Skeletal muscle tissue (tissue), 3 donors: ENCODE measurements at regions not wholly inside any gene's neighbourhood (a gene's known extent, or its start where the extent isn't known, plus 50 kb on each side); places are given as distances from the start of the nearest gene placed in this dataset.

Source experiments
- H3K27ac ChIP-seq: one replicate; pipeline ENCODE4 v1.7.0; 2013; ENCODE audit warnings: mild to moderate bottlenecking, low read depth, low read length, inconsistent platforms
- H3K27me3 ChIP-seq, 3 donors: one replicate each; pipeline ENCODE4 v1.7.0; 2013; ENCODE audit warnings: low read length in 3 of 3; ENCODE audit not compliant: control insufficient read depth in 3 of 3, insufficient read depth in 3 of 3
- H3K36me3 ChIP-seq, 3 donors: one replicate each; pipeline ENCODE4 v1.7.0; 2013; ENCODE audit warnings: low read length in 3 of 3; ENCODE audit not compliant: control insufficient read depth in 3 of 3, insufficient read depth in 3 of 3
- H3K4me1 ChIP-seq, 3 donors: one replicate each; pipeline ENCODE4 v1.7.0; 2013; ENCODE audit warnings: low read length in 3 of 3, mild to moderate bottlenecking in 3 of 3; ENCODE audit not compliant: control insufficient read depth in 3 of 3, insufficient read depth in 3 of 3
- H3K4me3 ChIP-seq, 3 donors: one replicate each; pipeline ENCODE4 v1.7.0; 2013; ENCODE audit warnings: low read length in 3 of 3
- H3K9ac ChIP-seq, 3 donors: one replicate each; pipeline ENCODE4 v1.7.0; 2013; ENCODE audit warnings: low read length in 3 of 3, mild to moderate bottlenecking in 3 of 3, moderate library complexity in 2 of 3, low read depth in 1 of 3
- H3K9me3 ChIP-seq, 3 donors: one replicate each; pipeline ENCODE4 v1.7.0; 2013; ENCODE audit warnings: low read length in 3 of 3; ENCODE audit not compliant: control insufficient read depth in 3 of 3
- donor health status: Osteomylitis.

GRCh38 chr1:30627994-30628393 is 95.4 kb downstream of the MATN1 start:
- Histone ChIP-seq H3K27me3 (peaks cover 8 to 15% (median 9%) of the 10 kb centered on the region in 3 donors), H3K9ac (no peak overlapping the region), H3K27ac (no peak overlapping the region), H3K9me3 (peaks cover 0 to 3% (median 3%) of the 10 kb centered on the region in 3 donors), H3K4me3 (no peak overlapping the region), H3K4me1 (no peaks in the 10 kb centered on the region), H3K36me3 (no peaks in the 10 kb centered on the region)

GRCh38 chr1:30627206-30627605 is 96.2 kb downstream of the MATN1 start:
- Histone ChIP-seq H3K4me3 (no peak overlapping the region), H3K9ac (no peak overlapping the region), H3K27ac (no peak overlapping the region), H3K27me3 (peaks cover 8 to 15% (median 9%) of the 10 kb centered on the region in 3 donors), H3K4me1 (no peaks in the 10 kb centered on the region), H3K36me3 (no peaks in the 10 kb centered on the region), H3K9me3 (peaks cover 0 to 4% (median 3%) of the 10 kb centered on the region in 3 donors)

- Histone ChIP-seq H3K27ac (no peak overlapping the region), H3K4me3 (no peak overlapping the region)
Observed at GRCh38 chr1:30623431-30623830, 100.0 kb downstream of the MATN1 start.

GRCh38 chr1:30619619-30620018 is 103.8 kb downstream of the MATN1 start:
- Histone ChIP-seq H3K4me3 (no peak overlapping the region), H3K9ac (no peak overlapping the region), H3K27me3 (peaks cover 0 to 18% (median 8%) of the 10 kb centered on the region in 3 donors), H3K27ac (no peak overlapping the region), H3K9me3 (peaks cover 0 to 4% (median 3%) of the 10 kb centered on the region in 3 donors), H3K4me1 (no peaks in the 10 kb centered on the region), H3K36me3 (no peaks in the 10 kb centered on the region)

More at GRCh38 chr1:30623431-30623830, 100.0 kb downstream of the MATN1 start:
- Histone ChIP-seq H3K27me3 (peaks cover 4 to 24% (median 12%) of the 10 kb centered on the region in 3 donors), H3K9ac (no peak overlapping the region), H3K9me3 (peaks cover 0 to 4% (median 3%) of the 10 kb centered on the region in 3 donors), H3K36me3 (no peaks in the 10 kb centered on the region), H3K4me1 (no peaks in the 10 kb centered on the region)

- no peak overlapping the region for H3K27ac ChIP-seq
- H3K9ac ChIP-seq = no peak overlapping the region
- no peak overlapping the region for H3K4me3 ChIP-seq
- H3K9me3 ChIP-seq = peaks cover 0 to 4% (median 3%) of the 10 kb centered on the region in 3 donors
- no peaks in the 10 kb centered on the region for H3K36me3 ChIP-seq
- peaks cover 0 to 18% (median 8%) of the 10 kb centered on the region in 3 donors for H3K27me3 ChIP-seq
- H3K4me1 ChIP-seq = no peaks in the 10 kb centered on the region
Observed at GRCh38 chr1:30618335-30618747, 105.0 kb downstream of the MATN1 start.

GRCh38 chr1:30616759-30617158 is 106.6 kb downstream of the MATN1 start:
- no peak overlapping the region for H3K27ac ChIP-seq
- no peak overlapping the region for H3K9ac ChIP-seq
- no peaks in the 10 kb centered on the region for H3K36me3 ChIP-seq
- no peak overlapping the region for H3K4me3 ChIP-seq
- no peaks in the 10 kb centered on the region for H3K4me1 ChIP-seq
- H3K27me3 ChIP-seq = peaks cover 0 to 18% (median 8%) of the 10 kb centered on the region in 3 donors
- H3K9me3 ChIP-seq = no peaks in the 10 kb centered on the region

GRCh38 chr1:30615816-30616590 is 107.4 kb downstream of the MATN1 start:
- Histone ChIP-seq H3K4me1 (peaks cover 0 to 1% (median 0%) of the 10 kb centered on the region in 3 donors), H3K36me3 (no peaks in the 10 kb centered on the region), H3K9me3 (no peaks in the 10 kb centered on the region), H3K27ac (no peak overlapping the region), H3K9ac (no peak overlapping the region), H3K4me3 (no peak overlapping the region), H3K27me3 (peaks cover 0 to 14% (median 8%) of the 10 kb centered on the region in 3 donors)

- Histone ChIP-seq H3K27ac (no peak overlapping the region), H3K9ac (no peak overlapping the region), H3K27me3 (peaks cover 0 to 12% (median 8%) of the 10 kb centered on the region in 3 donors), H3K9me3 (no peaks in the 10 kb centered on the region), H3K4me3 (no peak overlapping the region), H3K4me1 (peaks cover 0 to 4% (median 0%) of the 10 kb centered on the region in 3 donors), H3K36me3 (no peaks in the 10 kb centered on the region)
Observed at GRCh38 chr1:30615076-30615795, 108.1 kb downstream of the MATN1 start.

GRCh38 chr1:30613188-30613587 is 110.2 kb downstream of the MATN1 start:
- Histone ChIP-seq H3K9ac (no peak overlapping the region), H3K36me3 (no peaks in the 10 kb centered on the region), H3K9me3 (no peaks in the 10 kb centered on the region), H3K27me3 (no peaks in the 10 kb centered on the region), H3K4me3 (no peak overlapping the region), H3K27ac (no peak overlapping the region), H3K4me1 (peaks cover 0 to 4% (median 0%) of the 10 kb centered on the region in 3 donors)

GRCh38 chr1:30612536-30613065 is 110.8 kb downstream of the MATN1 start:
- Histone ChIP-seq H3K27ac (no peak overlapping the region), H3K9ac (no peak overlapping the region), H3K27me3 (no peaks in the 10 kb centered on the region), H3K4me3 (no peak overlapping the region), H3K36me3 (no peaks in the 10 kb centered on the region), H3K4me1 (peaks cover 0 to 4% (median 0%) of the 10 kb centered on the region in 3 donors), H3K9me3 (no peaks in the 10 kb centered on the region)
